OCI-LY7 (cell line): ENCODE measurements at regions not wholly inside any gene's neighbourhood (a gene's known extent, or its start where the extent isn't known, plus 50 kb on each side); places are given as distances from the start of the nearest gene placed in this dataset.

Experiments
- BruUV-seq: library from RNA; stranded (reverse); fragments of 400-500 nt; replicated peaks from 2 replicates; lab custom pipeline; 2021; lab: Mats Ljungman, UMichigan
- CTCF ChIA-PET: fragments of 300-600 bp; sonication (Branson Sonifier 250); formaldehyde crosslinking; loops from one replicate; lab custom pipeline; 2022; ENCODE audit warnings: antibody characterized with exemption; ENCODE audit not compliant: unreplicated experiment; lab: Charles Lee
- POLR2A ChIA-PET: fragments of 300-600 bp; sonication (Branson Sonifier 250); formaldehyde crosslinking; loops from one replicate; lab custom pipeline; 2022; ENCODE audit warnings: antibody characterized with exemption; lab: Charles Lee
- DNase-seq: peaks from one replicate; pipeline ENCODE4 v3.0.0-alpha.2; 2015; ENCODE audit warnings: low spot score
- H2AFZ ChIP-seq: fragments of 200-600 bp; sonication (generic), shearing (Covaris generic); 2 replicates; pipeline ENCODE4 v1.6.1; 2014; ENCODE audit warnings: mild to moderate bottlenecking, antibody characterized with exemption, low read length, moderate library complexity
- H3K27ac ChIP-seq: fragments of 200-600 bp; sonication (generic); 2 replicates; pipeline ENCODE4 v1.5.1; 2014; ENCODE audit warnings: mixed run types, low read depth, mild to moderate bottlenecking, moderate library complexity, low read length, inconsistent platforms; ENCODE audit not compliant: poor library complexity, severe bottlenecking
- H3K36me3 ChIP-seq: fragments of 200-600 bp; sonication (generic); 2 replicates; pipeline ENCODE4 v1.6.1; 2014; ENCODE audit warnings: mild to moderate bottlenecking, antibody characterized with exemption, low read length, moderate library complexity, mixed read lengths; ENCODE audit not compliant: insufficient read depth
- H3K4me1 ChIP-seq: fragments of 200-600 bp; sonication (generic); 2 replicates; pipeline ENCODE4 v1.5.1; 2014; ENCODE audit warnings: mild to moderate bottlenecking, low read length; ENCODE audit not compliant: insufficient read depth, poor library complexity, severe bottlenecking
- H3K4me2 ChIP-seq: fragments of 200-600 bp; sonication (generic); 2 replicates; pipeline ENCODE4 v1.6.1; 2014; ENCODE audit warnings: mild to moderate bottlenecking, low read length
- H3K4me3 ChIP-seq: fragments of 200-600 bp; sonication (generic); 2 replicates; pipeline ENCODE4 v1.5.1; 2014; ENCODE audit warnings: mild to moderate bottlenecking, low read depth, low read length; ENCODE audit not compliant: poor library complexity, severe bottlenecking
- H3K79me2 ChIP-seq: fragments of 200-600 bp; sonication (generic); 2 replicates; pipeline ENCODE4 v1.6.1; 2016; ENCODE audit warnings: low read depth, mild to moderate bottlenecking, low read length, moderate library complexity, mixed read lengths; ENCODE audit not compliant: insufficient read depth
- H3K9me2 ChIP-seq: fragments of 200-600 bp; sonication (generic); 2 replicates; pipeline ENCODE4 v1.6.1; 2016; ENCODE audit warnings: mild to moderate bottlenecking, low read length, mixed read lengths; ENCODE audit not compliant: insufficient read depth
- H3K9me3 ChIP-seq: fragments of 200-600 bp; sonication (generic); 2 replicates; pipeline ENCODE4 v1.6.1; 2014; ENCODE audit warnings: mild to moderate bottlenecking, mixed run types, low read length, mixed read lengths
- H4K20me1 ChIP-seq: fragments of 200-600 bp; sonication (generic); 2 replicates; pipeline ENCODE4 v1.6.1; 2014; ENCODE audit warnings: mild to moderate bottlenecking, antibody characterized with exemption, low read length, moderate library complexity, mixed read lengths; ENCODE audit not compliant: insufficient read depth
- CTCF ChIP-seq: fragments of 200-600 bp; sonication (generic); conservative IDR thresholded peaks from 2 replicates; pipeline ENCODE4 v1.5.1; 2014; ENCODE audit warnings: mild to moderate bottlenecking, antibody characterized with exemption, low read length, moderate library complexity, mixed read lengths
- EZH2phosphoT487 ChIP-seq: fragments of 200-600 bp; sonication (generic); IDR thresholded peaks from 2 replicates; pipeline ENCODE4 v1.6.1; 2018; ENCODE audit warnings: low read depth, borderline replicate concordance, mild to moderate bottlenecking, mixed run types, antibody characterized with exemption, low read length, moderate library complexity, mixed read lengths
- intact Hi-C: fragments of 100-400 bp; cut with micrococcal nuclease; formaldehyde crosslinking; loops from one replicate; pipeline ENCODE4 v1.10.0; 2022; ENCODE audit not compliant: unreplicated experiment

DNA sequence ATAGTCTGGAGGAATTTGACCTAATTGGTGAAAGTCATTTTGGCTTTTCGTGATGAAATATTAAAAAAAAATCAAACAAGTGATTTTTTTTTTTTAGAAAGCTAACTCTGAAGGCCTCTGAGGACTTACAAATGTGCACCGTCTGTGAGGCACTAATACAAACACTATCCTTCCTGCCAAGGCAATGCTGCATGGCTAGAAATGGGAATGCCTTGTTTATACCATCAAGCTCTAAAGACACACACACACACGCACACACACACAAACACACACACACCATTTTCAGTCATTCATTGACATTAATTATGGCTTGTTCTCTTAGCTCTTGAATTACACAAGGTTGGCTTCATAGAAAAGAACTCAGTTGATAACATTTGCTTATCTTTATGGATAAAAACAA, 1242.0 kb upstream of the ACVR2A start:
- ChIA-PET CTCF (no interaction called here), POLR2A (interaction anchor here (0.7 to 0.9 kb wide), 2 partner anchors 13 to 186 kb away, joined by 3 to 6 read pairs; no protein-coding TSS in a partner anchor)
- H3K79me2 ChIP-seq = no peaks in the 10 kb centered on the region
- H4K20me1 ChIP-seq = no peaks in the 10 kb centered on the region
- no peaks in the 10 kb centered on the region for H3K9me3 ChIP-seq
- H3K4me1 ChIP-seq = no peaks in the 10 kb centered on the region
- H3K4me2 ChIP-seq = no peak overlapping the region
- no TSS peak for BruUV-seq
- no peak overlapping the region for H3K4me3 ChIP-seq
- DNase-seq = no peak
- no peak overlapping the region for H3K27ac ChIP-seq
- TF ChIP-seq EZH2phosphoT487 (no peak), CTCF (no peak)
- H3K9me2 ChIP-seq = no peaks in the 10 kb centered on the region
- H3K36me3 ChIP-seq = no peaks in the 10 kb centered on the region
- no peak overlapping the region for H2AFZ ChIP-seq
- intact Hi-C loops = no loop called here

GRCh38 chr2:146602383-146602782, 1242.4 kb upstream of the ACVR2A start:
- no peak overlapping the region for H3K4me2 ChIP-seq
- no peaks in the 10 kb centered on the region for H3K9me2 ChIP-seq
- TF ChIP-seq EZH2phosphoT487 (no peak), CTCF (no peak)
- no peaks in the 10 kb centered on the region for H3K4me1 ChIP-seq
- H3K79me2 ChIP-seq = no peaks in the 10 kb centered on the region
- H2AFZ ChIP-seq = no peak overlapping the region
- no peak overlapping the region for H3K4me3 ChIP-seq
- H4K20me1 ChIP-seq = no peaks in the 10 kb centered on the region
- H3K36me3 ChIP-seq = no peaks in the 10 kb centered on the region
- ChIA-PET CTCF (no interaction called here), POLR2A (interaction anchor here (0.9 kb wide), 1 partner anchor 12 kb away, joined by 6 read pairs; no protein-coding TSS in a partner anchor)
- no peaks in the 10 kb centered on the region for H3K9me3 ChIP-seq
- intact Hi-C loops = no loop called here
- H3K27ac ChIP-seq = no peak overlapping the region
- no TSS peak for BruUV-seq
- no peak for DNase-seq

GRCh38 chr2:146598791-146599190, 1246.0 kb upstream of the ACVR2A start:
- Histone ChIP-seq H3K9me3 (no peaks in the 10 kb centered on the region), H4K20me1 (no peaks in the 10 kb centered on the region), H2AFZ (no peak overlapping the region), H3K36me3 (no peaks in the 10 kb centered on the region), H3K27ac (no peak overlapping the region), H3K4me3 (no peak overlapping the region), H3K79me2 (no peaks in the 10 kb centered on the region), H3K4me1 (no peaks in the 10 kb centered on the region), H3K9me2 (no peaks in the 10 kb centered on the region), H3K4me2 (no peak overlapping the region)
- intact Hi-C loops = no loop called here
- no peak for DNase-seq
- no TSS peak for BruUV-seq
- TF ChIP-seq EZH2phosphoT487 (no peak), CTCF (no peak)
- CTCF ChIA-PET = no interaction called here
- POLR2A ChIA-PET = interaction anchor here (2.0 kb wide), 1 partner anchor 12 kb away, joined by 6 read pairs; no protein-coding TSS in a partner anchor
